ENCODE measurements at regions not wholly inside any gene's neighbourhood (a gene's known extent, or its start where the extent isn't known, plus 50 kb on each side); places are given as distances from the start of the nearest gene placed in this dataset.

DNA sequence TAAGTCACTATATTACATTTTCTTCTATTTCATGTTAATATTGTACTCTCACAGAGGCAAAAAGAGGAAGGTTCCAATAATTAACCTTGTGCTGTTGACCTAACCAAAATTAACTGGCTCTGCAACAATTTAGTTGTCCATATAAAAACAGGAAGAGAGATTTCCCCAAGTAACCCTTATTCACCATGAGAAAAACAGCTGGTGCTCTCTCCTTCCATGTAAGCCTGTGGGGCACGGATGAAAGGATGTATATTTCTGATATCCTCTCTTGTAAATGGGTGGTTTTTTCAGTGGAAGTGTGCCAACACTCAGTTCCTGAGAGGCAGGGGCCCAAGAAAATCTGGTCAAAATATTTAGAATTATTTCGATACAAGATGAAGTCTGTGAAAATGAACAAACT is 358.1 kb downstream of the CRPPA start:
- Histone ChIP-seq H3K9me3 (ENCODE audit: low read length) (no peaks in the 10 kb centered on the region), H3K27ac (ENCODE audit: low read depth, low read length) (no peak overlapping the region), H3K4me3 (ENCODE audit: low read depth in 1 of 2, low read length in 2 of 2) (no peak overlapping the region), H3K9ac (ENCODE audit: low read length) (no peak overlapping the region), H3K4me1 (ENCODE audit: insufficient read depth, low read length) (peaks cover 17% of the 10 kb centered on the region), H3K36me3 (ENCODE audit: insufficient read depth, low read length) (no peaks in the 10 kb centered on the region), H3K27me3 (ENCODE audit: control insufficient read depth in 1 of 2, insufficient read depth in 2 of 2, low read length in 2 of 2) (no peaks in the 10 kb centered on the region)

DNA sequence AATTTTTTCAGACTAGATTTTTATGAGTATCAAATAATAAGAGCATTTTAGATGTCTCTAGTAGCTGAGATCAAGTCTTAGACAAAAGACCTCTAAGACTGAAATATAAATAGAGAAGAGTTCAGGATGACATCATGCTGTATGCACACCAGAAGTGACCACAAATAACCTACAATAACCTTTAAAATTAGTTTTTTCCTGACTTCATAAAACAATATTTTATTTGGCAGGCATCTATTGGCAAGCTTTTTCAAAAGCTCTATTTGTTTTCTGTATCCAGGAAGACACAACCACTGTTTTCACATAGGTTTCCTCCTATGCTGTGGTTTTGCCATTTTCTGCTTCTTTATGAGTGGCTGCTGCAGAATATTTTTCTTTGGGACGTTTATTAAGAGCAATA is 359.1 kb downstream of the CRPPA start:
- H3K27me3 ChIP-seq (ENCODE audit: control insufficient read depth in 1 of 2, insufficient read depth in 2 of 2, low read length in 2 of 2): no peaks in the 10 kb centered on the region

DNA sequence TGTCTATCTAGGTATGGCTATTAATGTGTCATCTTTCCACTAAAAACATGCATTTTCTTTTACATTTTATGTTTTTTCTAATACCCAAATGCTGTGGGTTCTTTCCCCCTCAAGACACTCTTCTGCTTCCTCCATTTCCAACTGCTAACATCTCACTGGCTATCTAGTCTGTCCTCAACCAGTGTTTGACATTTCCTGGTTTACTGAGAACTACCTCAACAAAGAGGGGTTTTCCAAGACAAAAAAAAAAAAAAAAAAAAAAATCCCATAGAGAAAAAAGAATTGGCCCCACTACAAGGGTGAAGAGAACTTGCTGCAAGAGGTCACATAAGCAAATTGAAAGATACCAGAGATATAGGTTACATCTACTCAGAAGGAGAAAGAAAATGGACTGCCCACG is 359.7 kb downstream of the CRPPA start:
- peaks cover 11% of the 10 kb centered on the region for H3K4me1 ChIP-seq (ENCODE audit: insufficient read depth, low read length)

More for the DNA sequence above, 359.1 kb downstream of the CRPPA start:
- peaks cover 16% of the 10 kb centered on the region for H3K4me1 ChIP-seq (ENCODE audit: insufficient read depth, low read length)
- H3K36me3 ChIP-seq (ENCODE audit: insufficient read depth, low read length): no peaks in the 10 kb centered on the region
- no peaks in the 10 kb centered on the region for H3K9me3 ChIP-seq (ENCODE audit: low read length)
- H3K9ac ChIP-seq (ENCODE audit: low read length): no peak overlapping the region
- H3K4me3 ChIP-seq (ENCODE audit: low read depth in 1 of 2, low read length in 2 of 2): no peak overlapping the region
- no peak overlapping the region for H3K27ac ChIP-seq (ENCODE audit: low read depth, low read length)

DNA sequence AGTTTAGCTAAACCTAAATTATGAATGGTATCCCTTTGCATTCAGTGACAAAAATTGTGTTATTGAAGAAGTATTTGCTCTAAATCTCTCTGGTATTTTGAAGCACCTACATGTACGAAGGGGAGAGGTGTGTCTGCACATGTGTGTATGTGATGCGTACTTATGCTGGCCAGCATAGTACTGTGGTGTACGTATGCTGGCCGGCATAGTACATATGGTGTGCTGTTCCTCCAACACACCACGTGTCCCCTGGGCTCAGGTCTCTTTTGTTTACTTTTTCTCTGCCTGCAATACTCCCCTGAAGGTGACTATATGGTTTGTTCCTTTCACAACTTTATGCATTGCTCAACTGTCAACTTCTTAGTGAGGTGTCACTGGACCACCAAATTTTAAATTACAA is 360.3 kb downstream of the CRPPA start:
- Histone ChIP-seq H3K27ac (ENCODE audit: low read depth, low read length) (no peak overlapping the region), H3K9ac (ENCODE audit: low read length) (no peak overlapping the region), H3K9me3 (ENCODE audit: low read length) (no peaks in the 10 kb centered on the region), H3K4me1 (ENCODE audit: insufficient read depth, low read length) (peaks cover 6% of the 10 kb centered on the region), H3K27me3 (ENCODE audit: control insufficient read depth in 1 of 2, insufficient read depth in 2 of 2, low read length in 2 of 2) (no peaks in the 10 kb centered on the region), H3K36me3 (ENCODE audit: insufficient read depth, low read length) (no peaks in the 10 kb centered on the region), H3K4me3 (ENCODE audit: low read depth in 1 of 2, low read length in 2 of 2) (no peak overlapping the region)

More for the DNA sequence above, 359.7 kb downstream of the CRPPA start:
- Histone ChIP-seq H3K27ac (ENCODE audit: low read depth, low read length) (no peak overlapping the region), H3K36me3 (ENCODE audit: insufficient read depth, low read length) (no peaks in the 10 kb centered on the region), H3K27me3 (ENCODE audit: control insufficient read depth in 1 of 2, insufficient read depth in 2 of 2, low read length in 2 of 2) (no peaks in the 10 kb centered on the region), H3K4me3 (ENCODE audit: low read depth in 1 of 2, low read length in 2 of 2) (no peak overlapping the region), H3K9me3 (ENCODE audit: low read length) (no peaks in the 10 kb centered on the region), H3K9ac (ENCODE audit: low read length) (no peak overlapping the region)

DNA sequence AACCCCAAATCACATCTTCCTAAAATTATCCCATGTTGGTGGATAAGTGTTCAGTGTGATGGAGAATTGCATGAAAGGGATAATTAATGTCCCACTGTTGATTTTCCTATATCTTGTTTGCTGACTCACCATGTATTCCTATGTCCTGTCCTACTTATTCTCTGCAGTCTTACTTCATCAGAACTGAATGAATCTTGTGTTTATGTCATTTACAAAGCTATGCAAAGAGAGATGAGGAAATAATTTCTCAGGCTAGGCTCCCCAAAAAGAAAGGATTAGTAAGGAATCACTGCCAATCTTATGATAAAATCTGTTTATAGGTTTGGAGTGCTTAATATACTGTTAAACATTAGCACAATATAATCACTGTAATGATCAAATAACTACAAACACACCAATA is 360.8 kb downstream of the CRPPA start:
- Histone ChIP-seq H3K9ac (ENCODE audit: low read length) (no peak overlapping the region), H3K9me3 (ENCODE audit: low read length) (no peaks in the 10 kb centered on the region), H3K4me1 (ENCODE audit: insufficient read depth, low read length) (peaks cover 6% of the 10 kb centered on the region), H3K36me3 (ENCODE audit: insufficient read depth, low read length) (no peaks in the 10 kb centered on the region), H3K27ac (ENCODE audit: low read depth, low read length) (no peak overlapping the region), H3K27me3 (ENCODE audit: control insufficient read depth in 1 of 2, insufficient read depth in 2 of 2, low read length in 2 of 2) (no peaks in the 10 kb centered on the region), H3K4me3 (ENCODE audit: low read depth in 1 of 2, low read length in 2 of 2) (no peak overlapping the region)

DNA sequence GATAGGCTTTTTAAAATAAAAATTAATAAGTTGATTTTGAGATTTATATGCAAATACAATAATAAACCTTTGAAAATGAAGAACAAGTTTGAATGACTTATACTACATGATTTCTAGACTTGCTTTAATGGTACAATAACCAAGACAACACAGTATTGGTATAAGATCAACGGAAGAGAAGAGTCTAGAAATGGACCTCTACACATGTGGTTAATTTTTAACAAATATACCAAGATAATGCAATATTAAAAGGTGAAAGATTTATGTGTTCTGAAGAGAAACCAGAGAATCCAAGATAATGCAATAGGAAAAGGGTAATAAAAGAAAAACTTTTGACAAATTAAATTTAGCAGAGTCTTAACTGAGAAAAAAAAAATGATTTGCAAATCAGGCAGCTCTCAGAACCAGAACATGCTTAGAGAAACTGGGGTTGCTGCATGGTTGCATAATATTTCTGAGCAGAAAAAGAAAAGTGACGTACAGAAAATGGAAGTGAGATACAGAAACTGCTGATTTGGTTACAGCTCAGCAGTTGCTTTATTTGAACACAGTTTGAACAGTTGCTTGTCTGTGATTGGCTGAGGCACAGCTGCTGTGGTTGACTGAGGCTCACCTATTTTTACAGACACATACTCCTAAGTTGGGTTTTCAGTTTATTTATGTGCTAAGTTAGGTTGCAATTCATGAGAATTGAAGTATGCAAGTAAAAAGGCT is 365.9 kb downstream of the CRPPA start:
- Histone ChIP-seq H3K4me1 (ENCODE audit: insufficient read depth, low read length) (no peaks in the 10 kb centered on the region), H3K27ac (ENCODE audit: low read depth, low read length) (no peak overlapping the region), H3K9ac (ENCODE audit: low read length) (no peak overlapping the region), H3K9me3 (ENCODE audit: low read length) (no peaks in the 10 kb centered on the region), H3K27me3 (ENCODE audit: control insufficient read depth in 1 of 2, insufficient read depth in 2 of 2, low read length in 2 of 2) (no peaks in the 10 kb centered on the region), H3K4me3 (ENCODE audit: low read depth in 1 of 2, low read length in 2 of 2) (no peak overlapping the region), H3K36me3 (ENCODE audit: insufficient read depth, low read length) (no peaks in the 10 kb centered on the region)

DNA sequence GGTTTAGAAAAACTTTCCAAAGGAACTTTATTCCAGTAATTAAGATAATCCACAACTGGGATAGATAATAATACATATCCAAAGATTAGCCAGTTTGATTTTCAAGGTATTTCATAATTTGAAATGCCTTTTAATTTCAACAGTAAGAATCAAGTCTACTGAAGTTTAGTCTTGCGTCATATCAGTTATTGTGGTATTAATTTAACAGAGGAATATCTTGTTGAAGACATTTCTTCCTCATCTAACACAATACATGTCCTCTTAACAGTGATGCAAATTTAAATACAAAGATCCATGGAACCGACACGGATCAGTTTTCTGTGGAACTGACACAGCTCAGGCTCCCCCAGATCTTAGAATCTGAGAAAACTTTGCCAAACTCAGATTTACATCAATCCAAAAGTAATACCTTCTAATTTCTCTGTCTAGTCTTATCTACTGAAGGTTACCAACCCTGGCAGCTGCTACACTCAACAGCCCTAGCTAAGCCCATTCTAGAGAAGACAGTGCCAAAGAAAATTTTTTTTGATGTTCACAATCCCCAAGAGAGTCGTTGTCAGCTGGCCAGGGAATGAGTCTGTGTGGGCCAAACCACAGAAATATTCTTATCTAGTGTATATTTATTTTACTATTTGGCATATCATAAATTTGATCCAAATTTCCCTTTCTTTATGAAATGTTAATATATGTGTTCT is 365.2 kb upstream of the MEOX2 start:
- Histone ChIP-seq H3K4me3 (ENCODE audit: low read depth in 1 of 2, low read length in 2 of 2) (no peak overlapping the region), H3K27ac (ENCODE audit: low read depth, low read length) (no peak overlapping the region), H3K27me3 (ENCODE audit: control insufficient read depth in 1 of 2, insufficient read depth in 2 of 2, low read length in 2 of 2) (no peaks in the 10 kb centered on the region), H3K9me3 (ENCODE audit: low read length) (no peaks in the 10 kb centered on the region), H3K36me3 (ENCODE audit: insufficient read depth, low read length) (no peaks in the 10 kb centered on the region), H3K9ac (ENCODE audit: low read length) (no peak overlapping the region), H3K4me1 (ENCODE audit: insufficient read depth, low read length) (no peaks in the 10 kb centered on the region)

DNA sequence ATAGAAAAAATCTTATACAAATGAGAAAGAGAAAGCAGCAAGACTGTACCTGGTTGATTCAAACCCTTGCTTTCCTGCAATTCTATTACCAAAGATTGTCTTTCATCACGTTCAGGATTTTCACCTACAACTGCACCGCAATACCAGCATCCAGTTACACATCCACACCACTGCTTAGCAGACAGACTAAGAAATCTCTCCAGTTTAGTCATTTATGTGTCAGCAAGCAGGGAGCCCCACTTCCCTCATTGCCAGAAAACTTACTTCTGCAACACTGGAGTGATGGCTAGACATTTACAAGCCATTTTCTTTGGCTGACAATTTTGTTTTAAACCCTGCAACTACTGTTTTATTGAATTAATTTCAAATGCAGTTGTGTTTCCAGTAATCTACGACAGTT is 359.6 kb upstream of the MEOX2 start:
- Histone ChIP-seq H3K4me1 (ENCODE audit: insufficient read depth, low read length) (no peaks in the 10 kb centered on the region), H3K9ac (ENCODE audit: low read length) (no peak overlapping the region), H3K27ac (ENCODE audit: low read depth, low read length) (no peak overlapping the region), H3K4me3 (ENCODE audit: low read depth in 1 of 2, low read length in 2 of 2) (no peak overlapping the region), H3K9me3 (ENCODE audit: low read length) (no peaks in the 10 kb centered on the region), H3K36me3 (ENCODE audit: insufficient read depth, low read length) (no peaks in the 10 kb centered on the region), H3K27me3 (ENCODE audit: control insufficient read depth in 1 of 2, insufficient read depth in 2 of 2, low read length in 2 of 2) (no peaks in the 10 kb centered on the region)

DNA sequence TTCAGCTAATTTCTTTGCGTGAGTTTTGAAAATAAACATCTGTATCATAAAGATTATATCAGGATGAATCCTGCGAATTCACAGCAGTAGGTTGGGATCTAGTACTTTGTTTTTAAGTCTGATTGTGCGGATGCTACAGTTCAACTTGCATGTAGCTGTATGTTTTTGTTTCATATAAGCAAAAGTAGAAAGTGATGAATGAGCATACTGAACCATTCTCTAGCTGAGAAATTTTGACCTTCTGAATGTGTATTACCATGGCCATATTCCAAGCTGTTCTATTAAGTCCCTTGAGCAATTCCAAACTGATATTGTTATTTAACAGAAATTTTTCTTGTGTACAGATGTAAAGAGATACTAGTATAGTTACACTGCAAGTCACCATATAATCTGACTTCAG is 358.8 kb upstream of the MEOX2 start:
- H3K36me3 ChIP-seq (ENCODE audit: insufficient read depth, low read length): no peaks in the 10 kb centered on the region
- no peaks in the 10 kb centered on the region for H3K9me3 ChIP-seq (ENCODE audit: low read length)
- H3K4me3 ChIP-seq (ENCODE audit: low read depth in 1 of 2, low read length in 2 of 2): no peak overlapping the region
- H3K27ac ChIP-seq (ENCODE audit: low read depth, low read length): no peak overlapping the region
- no peak overlapping the region for H3K9ac ChIP-seq (ENCODE audit: low read length)
- H3K4me1 ChIP-seq (ENCODE audit: insufficient read depth, low read length): no peaks in the 10 kb centered on the region
- H3K27me3 ChIP-seq (ENCODE audit: control insufficient read depth in 1 of 2, insufficient read depth in 2 of 2, low read length in 2 of 2): no peaks in the 10 kb centered on the region

DNA sequence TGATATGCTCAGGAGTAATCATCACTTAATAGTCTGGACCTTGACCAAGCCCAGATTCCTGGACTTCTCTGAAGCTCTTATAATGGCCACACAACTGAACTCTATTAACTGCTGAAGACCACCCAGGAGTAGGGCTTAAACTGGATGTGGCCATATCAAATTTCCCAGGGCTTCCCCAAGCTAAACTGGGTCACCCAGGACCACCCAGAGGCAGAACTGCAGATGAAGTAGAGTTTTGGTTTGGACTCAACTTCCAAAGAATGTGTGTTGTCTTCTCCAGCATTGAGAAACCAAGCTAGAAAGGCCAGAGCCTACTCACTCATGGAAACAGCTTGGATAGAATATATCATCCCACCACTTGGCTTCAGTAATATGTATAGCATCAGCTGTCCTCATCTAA is 358.2 kb upstream of the MEOX2 start:
- no peaks in the 10 kb centered on the region for H3K36me3 ChIP-seq (ENCODE audit: insufficient read depth, low read length)
- no peak overlapping the region for H3K9ac ChIP-seq (ENCODE audit: low read length)
- H3K4me3 ChIP-seq (ENCODE audit: low read depth in 1 of 2, low read length in 2 of 2): no peak overlapping the region
- H3K9me3 ChIP-seq (ENCODE audit: low read length): no peaks in the 10 kb centered on the region
- no peaks in the 10 kb centered on the region for H3K27me3 ChIP-seq (ENCODE audit: control insufficient read depth in 1 of 2, insufficient read depth in 2 of 2, low read length in 2 of 2)
- H3K27ac ChIP-seq (ENCODE audit: low read depth, low read length): no peak overlapping the region
- H3K4me1 ChIP-seq (ENCODE audit: insufficient read depth, low read length): no peaks in the 10 kb centered on the region

DNA sequence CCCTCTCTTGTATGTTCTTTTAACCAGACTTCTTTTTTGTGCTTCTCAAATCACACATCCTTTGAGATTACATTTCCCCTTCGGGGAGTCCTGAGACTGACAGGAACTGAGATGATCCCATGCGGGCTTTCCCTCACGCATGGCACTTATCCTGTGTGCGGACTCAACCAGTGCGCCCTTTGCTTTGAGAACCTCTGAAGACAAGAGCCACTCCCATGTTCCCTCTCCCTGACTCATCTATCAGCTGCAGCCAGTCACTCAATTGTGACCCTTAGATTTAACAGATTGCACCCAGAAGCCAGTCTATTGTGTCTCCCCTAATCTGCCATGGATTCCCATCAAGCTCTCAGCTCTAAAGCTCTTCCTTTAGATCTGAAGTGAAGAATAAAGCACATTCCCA is 353.9 kb upstream of the MEOX2 start:
- H3K9ac ChIP-seq (ENCODE audit: low read length): no peak overlapping the region

DNA sequence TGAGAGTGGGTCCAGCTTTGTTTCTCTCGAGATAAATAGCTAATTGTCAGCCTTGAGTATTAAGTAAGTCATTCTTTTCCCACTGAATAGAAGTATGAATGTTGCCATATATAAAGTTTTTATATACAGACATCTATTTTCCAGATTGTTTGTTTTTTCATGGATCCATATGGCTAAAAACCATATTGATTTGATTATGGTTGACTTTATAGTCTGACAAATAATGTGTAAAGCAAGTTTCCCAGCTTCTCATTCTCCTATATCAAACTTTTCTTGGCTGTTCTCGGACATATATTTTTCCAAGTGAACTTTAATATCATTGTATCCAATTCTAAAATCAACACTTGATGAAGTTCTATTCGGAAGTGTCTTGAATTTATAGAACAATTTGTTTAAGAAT is 352.4 kb upstream of the MEOX2 start:
- H3K27me3 ChIP-seq (ENCODE audit: control insufficient read depth in 1 of 2, insufficient read depth in 2 of 2, low read length in 2 of 2): no peaks in the 10 kb centered on the region
- H3K9ac ChIP-seq (ENCODE audit: low read length): no peak overlapping the region
- no peak overlapping the region for H3K27ac ChIP-seq (ENCODE audit: low read depth, low read length)
- H3K4me3 ChIP-seq (ENCODE audit: low read depth in 1 of 2, low read length in 2 of 2): no peak overlapping the region
- no peaks in the 10 kb centered on the region for H3K9me3 ChIP-seq (ENCODE audit: low read length)
- H3K4me1 ChIP-seq (ENCODE audit: insufficient read depth, low read length): no peaks in the 10 kb centered on the region
- no peaks in the 10 kb centered on the region for H3K36me3 ChIP-seq (ENCODE audit: insufficient read depth, low read length)

More for the DNA sequence above, 353.9 kb upstream of the MEOX2 start:
- no peak overlapping the region for H3K27ac ChIP-seq (ENCODE audit: low read depth, low read length)
- no peaks in the 10 kb centered on the region for H3K4me1 ChIP-seq (ENCODE audit: insufficient read depth, low read length)
- no peaks in the 10 kb centered on the region for H3K36me3 ChIP-seq (ENCODE audit: insufficient read depth, low read length)
- no peaks in the 10 kb centered on the region for H3K9me3 ChIP-seq (ENCODE audit: low read length)
- no peak overlapping the region for H3K4me3 ChIP-seq (ENCODE audit: low read depth in 1 of 2, low read length in 2 of 2)
- no peaks in the 10 kb centered on the region for H3K27me3 ChIP-seq (ENCODE audit: control insufficient read depth in 1 of 2, insufficient read depth in 2 of 2, low read length in 2 of 2)
